GM12878 (cell line): ENCODE measurements at regions not wholly inside any gene's neighbourhood (a gene's known extent, or its start where the extent isn't known, plus 50 kb on each side); places are given as distances from the start of the nearest gene placed in this dataset.

Source experiments
- ATAC-seq: fragments of 200-7000 bp; cut with Tn5 transposase; 3 replicates; pipeline ENCODE4 v1.9.1; 2020; ENCODE audit warnings: mild to moderate bottlenecking, moderate library complexity
- BruUV-seq: library from RNA; stranded (reverse); fragments of 400-500 nt; replicated peaks from 2 replicates; lab custom pipeline; 2021; lab: Mats Ljungman, UMichigan
- CTCF ChIA-PET: fragments of 300-600 bp; sonication (Branson Sonifier 250); formaldehyde crosslinking; extraction: SDS; loops from one replicate; lab custom pipeline; 2021; ENCODE audit warnings: inconsistent platforms; lab: Yijun Ruan, JAX
- POLR2A ChIA-PET: fragments of 350-600 bp; formaldehyde crosslinking; extraction: SDS; loops from one replicate; lab custom pipeline; 2021; ENCODE audit warnings: inconsistent platforms; lab: Charles Lee
- RAD21 ChIA-PET: fragments of 300-600 bp; sonication (Branson Sonifier 250); formaldehyde crosslinking; loops from one replicate; lab custom pipeline; 2023; ENCODE audit warnings: antibody characterized with exemption; ENCODE audit not compliant: unreplicated experiment; lab: Charles Lee
- SMC1A ChIA-PET: fragments of 300-600 bp; sonication (Branson Sonifier 250); formaldehyde crosslinking; loops from one replicate; lab custom pipeline; 2023; ENCODE audit not compliant: unreplicated experiment, uncharacterized antibody; lab: Charles Lee
- DNase-seq: peaks from one replicate; pipeline ENCODE4 v3.0.0-alpha.2; 2011; ENCODE audit warnings: low read depth, low spot score
- FAIRE-seq: peaks from 3 replicates; lab custom pipeline; 2011; peaks lifted over from hg19 to GRCh38; lab: Jason Lieb, UNC
- H2AFZ ChIP-seq: 2 replicates; pipeline ENCODE4 v1.6.0; 2011; ENCODE audit warnings: low read depth, low read length, control low read depth; ENCODE audit not compliant: control insufficient read depth
- H3K27ac ChIP-seq: 2 replicates; pipeline ENCODE4 v1.5.1; 2011; ENCODE audit warnings: control low read depth; ENCODE audit not compliant: control insufficient read depth, insufficient read depth
- H3K27me3 ChIP-seq, 2 experiments: replicated peaks in 1 of 2; 2 replicates each; pipeline versions ENCODE4 v1.6.0 to v1.6.1; 2011; ENCODE audit warnings: low read length in 1 of 2; ENCODE audit not compliant: control insufficient read depth in 2 of 2, insufficient read depth in 2 of 2
- H3K36me3 ChIP-seq, 2 experiments: 2 replicates each; pipeline ENCODE4 v1.5.1; 2011; ENCODE audit warnings: low read length in 1 of 2; ENCODE audit not compliant: control insufficient read depth in 2 of 2, insufficient read depth in 2 of 2
- H3K4me1 ChIP-seq: 2 replicates; pipeline ENCODE4 v1.6.1; 2011; ENCODE audit warnings: mild to moderate bottlenecking, low read length, moderate library complexity, mixed read lengths; ENCODE audit not compliant: control insufficient read depth, insufficient read depth
- H3K4me2 ChIP-seq: 2 replicates; pipeline ENCODE4 v1.6.0; 2011; ENCODE audit warnings: control low read depth; ENCODE audit not compliant: control insufficient read depth, insufficient read depth
- H3K4me3 ChIP-seq: fragments of 200-600 bp; sonication (generic); 2 replicates; pipeline ENCODE4 v1.5.1; 2016
- H3K79me2 ChIP-seq: 2 replicates; pipeline ENCODE4 v1.6.0; 2011; ENCODE audit warnings: low read length; ENCODE audit not compliant: control insufficient read depth, insufficient read depth
- H3K9ac ChIP-seq: 2 replicates; pipeline ENCODE4 v1.8.0; 2011; ENCODE audit warnings: low read length, control low read depth, mixed read lengths; ENCODE audit not compliant: control insufficient read depth, insufficient read depth
- H3K9me3 ChIP-seq: replicated peaks from 3 replicates; pipeline ENCODE4 v1.5.1; 2011; ENCODE audit warnings: mild to moderate bottlenecking, low read length; ENCODE audit not compliant: control insufficient read depth, insufficient read depth
- H4K20me1 ChIP-seq: 2 replicates; pipeline ENCODE4 v1.6.0; 2011; ENCODE audit not compliant: control insufficient read depth, insufficient read depth
- BCL3 ChIP-seq: IDR thresholded peaks from 2 replicates; pipeline ENCODE4 v1.6.1; 2011; ENCODE audit warnings: borderline replicate concordance, low read depth, mild to moderate bottlenecking, moderate library complexity, low read length; ENCODE audit not compliant: insufficient read depth, poor library complexity, severe bottlenecking
- HCFC1 ChIP-seq: fragments of 150-350 bp; IDR thresholded peaks from 2 replicates; pipeline ENCODE4 v1.6.1; 2014; ENCODE audit warnings: low read length
- HDAC2 ChIP-seq: fragments of 200-600 bp; sonication (generic); IDR thresholded peaks from 2 replicates; pipeline ENCODE4 v1.6.1; 2017
- IRF3 ChIP-seq: fragments of 450-650 bp; IDR thresholded peaks from 2 replicates; pipeline ENCODE4 v1.6.1; 2014; ENCODE audit warnings: mild to moderate bottlenecking
- IRF4 ChIP-seq: IDR thresholded peaks from 2 replicates; pipeline ENCODE4 v1.6.1; 2011; ENCODE audit warnings: low read depth, low read length
- MEF2B ChIP-seq: fragments of 450-650 bp; IDR thresholded peaks from 2 replicates; pipeline ENCODE4 v1.6.1; 2018; ENCODE audit warnings: mild to moderate bottlenecking, moderate library complexity; ENCODE audit not compliant: partially characterized antibody, poor library complexity, severe bottlenecking
- NBN ChIP-seq: fragments of 450-650 bp; IDR thresholded peaks from 2 replicates; pipeline ENCODE4 v1.6.1; 2016
- NFIC ChIP-seq: IDR thresholded peaks from 2 replicates; pipeline ENCODE4 v1.6.1; 2012; ENCODE audit warnings: low read depth, mild to moderate bottlenecking, inconsistent platforms, low read length, moderate library complexity
- POLR2AphosphoS2 ChIP-seq: IDR thresholded peaks from 2 replicates; pipeline ENCODE4 v1.6.1; 2011; ENCODE audit warnings: low read depth, mild to moderate bottlenecking, low read length, improper control_type of control experiment, moderate library complexity
- RCOR1 ChIP-seq: conservative IDR thresholded peaks from 2 replicates; pipeline ENCODE4 v1.6.1; 2012; ENCODE audit warnings: low read depth, low read length, improper control_type of control experiment
- SKIL ChIP-seq: fragments of 450-650 bp; IDR thresholded peaks from 2 replicates; pipeline ENCODE4 v1.6.1; 2017; ENCODE audit warnings: mild to moderate bottlenecking, low read depth, inconsistent platforms; ENCODE audit not compliant: poor library complexity, severe bottlenecking
- SP1 ChIP-seq: IDR thresholded peaks from one replicate; pipeline ENCODE4 v1.6.1; 2011; ENCODE audit warnings: low read depth, low read length
- ZNF274 ChIP-seq: IDR thresholded peaks from one replicate; pipeline ENCODE4 v1.8.0; 2011; ENCODE audit not compliant: insufficient read length, insufficient read depth
- WGBS: methylation state at CpG from one replicate; pipeline ENCODE4 v1.1.6; 2016; ENCODE audit warnings: low lambda C conversion rate; ENCODE audit not compliant: insufficient replicate concordance, insufficient coverage; ENCODE audit errors: missing lambda C conversion rate; 5-methylcytosine and 5-hydroxymethylcytosine counted together
- in situ Hi-C: fragments of 300-500 bp; cut with MboI; formaldehyde crosslinking; loops from 9 replicates; pipeline ENCODE4 v1.14.3; 2018; ENCODE audit warnings: mixed read lengths
- intact Hi-C: fragments of 100-400 bp; cut with micrococcal nuclease; formaldehyde crosslinking; loops from one replicate; pipeline ENCODE4 v1.14.2; 2022; ENCODE audit not compliant: unreplicated experiment

GRCh38 chr13:99819967-99820366 lies 151.6 kb downstream of the ZIC5 start:
- no peak overlapping the region for H3K9ac ChIP-seq
- ATAC-seq (no peak), FAIRE-seq (no peak), DNase-seq (no peak)
- TF ChIP-seq NBN (no peak), IRF3 (no peak), NFIC (no peak), BCL3 (no peak)
- BruUV-seq = no TSS peak
- 65% methylated on average over 7 of the region's 7 CpGs for WGBS
- no peaks in the 10 kb centered on the region for H3K36me3 ChIP-seq
- H3K4me2 ChIP-seq = no peak overlapping the region
- H3K4me1 ChIP-seq = no peaks in the 10 kb centered on the region
- intact Hi-C loops (no loop called here), in situ Hi-C loops (no loop called here)
- SMC1A ChIA-PET = no interaction called here
- no peak overlapping the region for H3K4me3 ChIP-seq
- H3K79me2 ChIP-seq = no peaks in the 10 kb centered on the region
- no peak overlapping the region for H2AFZ ChIP-seq
- CTCF ChIA-PET = no interaction called here
- POLR2A ChIA-PET = no interaction called here
- RAD21 ChIA-PET = interaction anchor here (0.5 kb wide), 1 partner anchor 118 kb away, joined by 3 read pairs; no protein-coding TSS in a partner anchor
- no peaks in the 10 kb centered on the region for H3K9me3 ChIP-seq
- no peak overlapping the region for H3K27ac ChIP-seq
- H3K27me3 ChIP-seq = no peaks in the 10 kb centered on the region
- no peaks in the 10 kb centered on the region for H4K20me1 ChIP-seq

GRCh38 chr13:99816321-99816720 lies 155.2 kb downstream of the ZIC5 start:
- Histone ChIP-seq H3K9me3 (no peaks in the 10 kb centered on the region), H3K27me3 (no peaks in the 10 kb centered on the region), H3K4me1 (no peaks in the 10 kb centered on the region), H3K9ac (no peak overlapping the region), H3K36me3 (no peaks in the 10 kb centered on the region), H3K27ac (no peak overlapping the region), H3K79me2 (no peaks in the 10 kb centered on the region), H4K20me1 (no peaks in the 10 kb centered on the region), H3K4me3 (no peak overlapping the region), H2AFZ (no peak overlapping the region), H3K4me2 (no peak overlapping the region)
- ATAC-seq (no peak), DNase-seq (no peak), FAIRE-seq (no peak)
- TF ChIP-seq SP1 (no peak), HDAC2 (no peak), IRF4 (no peak), MEF2B (no peak), BCL3 (no peak), RCOR1 (no peak), SKIL (no peak), HCFC1 (no peak), ZNF274 (no peak), POLR2AphosphoS2 (no peak)
- ChIA-PET POLR2A (no interaction called here), CTCF (no interaction called here), SMC1A (no interaction called here), RAD21 (no interaction called here)
- intact Hi-C loops = no loop called here
- no TSS peak for BruUV-seq
- in situ Hi-C loops = no loop called here
- whole genome bisulfite sequencing = 18% methylated on average over 2 of the region's 2 CpGs
